ENCODE measurements at regions not wholly inside any gene's neighbourhood (a gene's known extent, or its start where the extent isn't known, plus 50 kb on each side); places are given as distances from the start of the nearest gene placed in this dataset.

- intact Hi-C loops (cut with DNase I): no loop called here
- no peaks in the 10 kb centered on the region for H3K36me3 ChIP-seq
- H3K9me3 ChIP-seq: no peaks in the 10 kb centered on the region
- no peaks in the 10 kb centered on the region for H3K27me3 ChIP-seq
- H3K4me3 ChIP-seq: no peak overlapping the region
- no peak for DNase-seq
- no peak for TF ChIP-seq CTCF (IDR thresholded peaks at IDR 0.05)
- H3K4me1 ChIP-seq: no peaks in the 10 kb centered on the region
- ATAC-seq: no peak
- no peak overlapping the region for H3K27ac ChIP-seq
These were observed 849.4 kb downstream of the SLC4A3 start for GRCh38 chr2:220476877-220477276.

GRCh38 chr2:220478305-220479058 is 851.1 kb downstream of the SLC4A3 start:
- Histone ChIP-seq H3K4me3 (no peak overlapping the region), H3K9me3 (no peaks in the 10 kb centered on the region), H3K4me1 (no peaks in the 10 kb centered on the region), H3K27me3 (no peaks in the 10 kb centered on the region), H3K36me3 (no peaks in the 10 kb centered on the region), H3K27ac (no peak overlapping the region)
- no peak for TF ChIP-seq CTCF (IDR thresholded peaks at IDR 0.05)
- intact Hi-C loops (cut with DNase I): no loop called here
- DNase-seq (no peak), ATAC-seq (no peak)

- Histone ChIP-seq H3K36me3 (no peaks in the 10 kb centered on the region), H3K4me3 (no peak overlapping the region), H3K9me3 (no peaks in the 10 kb centered on the region), H3K27me3 (no peaks in the 10 kb centered on the region), H3K4me1 (no peaks in the 10 kb centered on the region), H3K27ac (no peak overlapping the region)
- ATAC-seq (no peak), DNase-seq (no peak)
- no peak for TF ChIP-seq CTCF (IDR thresholded peaks at IDR 0.05)
- intact Hi-C loops (cut with DNase I): no loop called here
These were observed 855.3 kb downstream of the SLC4A3 start for GRCh38 chr2:220482716-220483115.

GRCh38 chr2:220489121-220489520 is 861.7 kb downstream of the SLC4A3 start:
- Histone ChIP-seq H3K27me3 (no peaks in the 10 kb centered on the region), H3K9me3 (no peaks in the 10 kb centered on the region), H3K36me3 (no peaks in the 10 kb centered on the region), H3K27ac (no peak overlapping the region), H3K4me3 (no peak overlapping the region), H3K4me1 (no peaks in the 10 kb centered on the region)
- TF ChIP-seq CTCF (IDR thresholded peaks at IDR 0.05): no peak
- ATAC-seq (no peak), DNase-seq (no peak)
- intact Hi-C loops (cut with DNase I): no loop called here

- H3K27ac ChIP-seq: no peak overlapping the region
- no peaks in the 10 kb centered on the region for H3K36me3 ChIP-seq
- intact Hi-C loops (cut with DNase I): no loop called here
- H3K4me3 ChIP-seq: no peak overlapping the region
- H3K9me3 ChIP-seq: no peaks in the 10 kb centered on the region
- H3K4me1 ChIP-seq: no peaks in the 10 kb centered on the region
- ATAC-seq (no peak), DNase-seq (no peak)
- H3K27me3 ChIP-seq: no peaks in the 10 kb centered on the region
- TF ChIP-seq CTCF (IDR thresholded peaks at IDR 0.05): no peak
These were observed 864.2 kb downstream of the SLC4A3 start for GRCh38 chr2:220491670-220492069.

Measured in upper lobe of right lung (tissue), 1 donor.